GM12878 (cell line): ENCODE measurements at regions not wholly inside any gene's neighbourhood (a gene's known extent, or its start where the extent isn't known, plus 50 kb on each side); places are given as distances from the start of the nearest gene placed in this dataset.

ENCODE experiments used
- ATAC-seq: fragments of 200-7000 bp; cut with Tn5 transposase; 3 replicates; pipeline ENCODE4 v1.9.1; 2020; ENCODE audit warnings: mild to moderate bottlenecking, moderate library complexity
- BruUV-seq: library from RNA; stranded (reverse); fragments of 400-500 nt; replicated peaks from 2 replicates; lab custom pipeline; 2021; lab: Mats Ljungman, UMichigan
- CTCF ChIA-PET: fragments of 300-600 bp; sonication (Branson Sonifier 250); formaldehyde crosslinking; extraction: SDS; loops from one replicate; lab custom pipeline; 2021; ENCODE audit warnings: inconsistent platforms; lab: Yijun Ruan, JAX
- POLR2A ChIA-PET: fragments of 350-600 bp; formaldehyde crosslinking; extraction: SDS; loops from one replicate; lab custom pipeline; 2021; ENCODE audit warnings: inconsistent platforms; lab: Charles Lee
- RAD21 ChIA-PET: fragments of 300-600 bp; sonication (Branson Sonifier 250); formaldehyde crosslinking; loops from one replicate; lab custom pipeline; 2023; ENCODE audit warnings: antibody characterized with exemption; ENCODE audit not compliant: unreplicated experiment; lab: Charles Lee
- SMC1A ChIA-PET: fragments of 300-600 bp; sonication (Branson Sonifier 250); formaldehyde crosslinking; loops from one replicate; lab custom pipeline; 2023; ENCODE audit not compliant: unreplicated experiment, uncharacterized antibody; lab: Charles Lee
- DNase-seq: peaks from one replicate; pipeline ENCODE4 v3.0.0-alpha.2; 2011; ENCODE audit warnings: low read depth, low spot score
- FAIRE-seq: peaks from 3 replicates; lab custom pipeline; 2011; peaks lifted over from hg19 to GRCh38; lab: Jason Lieb, UNC
- H2AFZ ChIP-seq: 2 replicates; pipeline ENCODE4 v1.6.0; 2011; ENCODE audit warnings: low read depth, low read length, control low read depth; ENCODE audit not compliant: control insufficient read depth
- H3K27ac ChIP-seq: 2 replicates; pipeline ENCODE4 v1.5.1; 2011; ENCODE audit warnings: control low read depth; ENCODE audit not compliant: control insufficient read depth, insufficient read depth
- H3K27me3 ChIP-seq, 2 experiments: replicated peaks in 1 of 2; 2 replicates each; pipeline versions ENCODE4 v1.6.0 to v1.6.1; 2011; ENCODE audit warnings: low read length in 1 of 2; ENCODE audit not compliant: control insufficient read depth in 2 of 2, insufficient read depth in 2 of 2
- H3K36me3 ChIP-seq, 2 experiments: 2 replicates each; pipeline ENCODE4 v1.5.1; 2011; ENCODE audit warnings: low read length in 1 of 2; ENCODE audit not compliant: control insufficient read depth in 2 of 2, insufficient read depth in 2 of 2
- H3K4me1 ChIP-seq: 2 replicates; pipeline ENCODE4 v1.6.1; 2011; ENCODE audit warnings: mild to moderate bottlenecking, low read length, moderate library complexity, mixed read lengths; ENCODE audit not compliant: control insufficient read depth, insufficient read depth
- H3K4me2 ChIP-seq: 2 replicates; pipeline ENCODE4 v1.6.0; 2011; ENCODE audit warnings: control low read depth; ENCODE audit not compliant: control insufficient read depth, insufficient read depth
- H3K4me3 ChIP-seq: fragments of 200-600 bp; sonication (generic); 2 replicates; pipeline ENCODE4 v1.5.1; 2016
- H3K79me2 ChIP-seq: 2 replicates; pipeline ENCODE4 v1.6.0; 2011; ENCODE audit warnings: low read length; ENCODE audit not compliant: control insufficient read depth, insufficient read depth
- H3K9ac ChIP-seq: 2 replicates; pipeline ENCODE4 v1.8.0; 2011; ENCODE audit warnings: low read length, control low read depth, mixed read lengths; ENCODE audit not compliant: control insufficient read depth, insufficient read depth
- H3K9me3 ChIP-seq: replicated peaks from 3 replicates; pipeline ENCODE4 v1.5.1; 2011; ENCODE audit warnings: mild to moderate bottlenecking, low read length; ENCODE audit not compliant: control insufficient read depth, insufficient read depth
- H4K20me1 ChIP-seq: 2 replicates; pipeline ENCODE4 v1.6.0; 2011; ENCODE audit not compliant: control insufficient read depth, insufficient read depth
- ATF7 ChIP-seq: fragments of 450-650 bp; IDR thresholded peaks from 2 replicates; pipeline ENCODE4 v1.6.1; 2016; ENCODE audit warnings: low read depth, mild to moderate bottlenecking
- BMI1 ChIP-seq: fragments of 450-650 bp; IDR thresholded peaks from 2 replicates; pipeline ENCODE4 v1.6.1; 2016; ENCODE audit warnings: mild to moderate bottlenecking, moderate library complexity, borderline replicate concordance
- CHD2 ChIP-seq: IDR thresholded peaks from 2 replicates; pipeline ENCODE4 v1.6.1; 2011; ENCODE audit warnings: low read depth, low read length, improper control_type of control experiment, borderline replicate concordance
- DPF2 ChIP-seq: fragments of 450-650 bp; IDR thresholded peaks from 2 replicates; pipeline ENCODE4 v1.6.1; 2017; ENCODE audit warnings: mild to moderate bottlenecking
- HCFC1 ChIP-seq: fragments of 150-350 bp; IDR thresholded peaks from 2 replicates; pipeline ENCODE4 v1.6.1; 2014; ENCODE audit warnings: low read length
- IKZF2 ChIP-seq, 2 experiments: fragments of 450-650 bp; IDR thresholded peaks; 2 replicates each; pipeline ENCODE4 v1.6.1; 2017; ENCODE audit warnings: mild to moderate bottlenecking in 2 of 2, moderate library complexity in 2 of 2
- PAX5 ChIP-seq: IDR thresholded peaks from 2 replicates; pipeline ENCODE4 v1.6.1; 2011; ENCODE audit warnings: low read depth, low read length, borderline replicate concordance
- RBBP5 ChIP-seq: fragments of 200-600 bp; sonication (generic); conservative IDR thresholded peaks from 2 replicates; pipeline ENCODE4 v1.6.1; 2016
- RELA ChIP-seq: fragments of 450-650 bp; IDR thresholded peaks from 2 replicates; pipeline ENCODE4 v1.8.0; 2014; ENCODE audit warnings: borderline replicate concordance; ENCODE audit not compliant: partially characterized antibody
- SIX5 ChIP-seq: IDR thresholded peaks from 2 replicates; pipeline ENCODE4 v1.6.1; 2011; ENCODE audit warnings: mild to moderate bottlenecking, low read depth, low read length, moderate library complexity; ENCODE audit not compliant: severe bottlenecking
- SREBF1 ChIP-seq: IDR thresholded peaks from 2 replicates; pipeline ENCODE4 v1.6.1; 2012; ENCODE audit warnings: mild to moderate bottlenecking, low read length
- ZBED1 ChIP-seq: IDR thresholded peaks from 2 replicates; pipeline ENCODE4 v1.6.1; 2016; ENCODE audit warnings: borderline replicate concordance
- ZNF24 ChIP-seq: fragments of 450-650 bp; IDR thresholded peaks from 2 replicates; pipeline ENCODE4 v1.6.1; 2017; ENCODE audit warnings: antibody characterized with exemption, mild to moderate bottlenecking
- ZZZ3 ChIP-seq: IDR thresholded peaks from 2 replicates; pipeline ENCODE4 v1.6.1; 2011; ENCODE audit warnings: low read depth; ENCODE audit not compliant: control insufficient read depth, insufficient read length
- WGBS: methylation state at CpG from one replicate; pipeline ENCODE4 v1.1.6; 2016; ENCODE audit warnings: low lambda C conversion rate; ENCODE audit not compliant: insufficient replicate concordance, insufficient coverage; ENCODE audit errors: missing lambda C conversion rate; 5-methylcytosine and 5-hydroxymethylcytosine counted together
- in situ Hi-C: fragments of 300-500 bp; cut with MboI; formaldehyde crosslinking; loops from 9 replicates; pipeline ENCODE4 v1.14.3; 2018; ENCODE audit warnings: mixed read lengths
- intact Hi-C: fragments of 100-400 bp; cut with micrococcal nuclease; formaldehyde crosslinking; loops from one replicate; pipeline ENCODE4 v1.14.2; 2022; ENCODE audit not compliant: unreplicated experiment
- TF ChIP-seq, protein P1 (sequence below): fragments of 450-650 bp; IDR thresholded peaks from 2 replicates; pipeline ENCODE4 v1.6.1; 2017; ENCODE audit warnings: mild to moderate bottlenecking, moderate library complexity
- TF ChIP-seq, protein P2 (sequence below): IDR thresholded peaks from 2 replicates; pipeline ENCODE4 v1.6.1; 2012; ENCODE audit warnings: low read depth, low read length, improper control_type of control experiment
- TF ChIP-seq, protein P3 (sequence below): fragments of 450-650 bp; IDR thresholded peaks from 2 replicates; pipeline ENCODE4 v1.6.1; 2016; ENCODE audit warnings: mild to moderate bottlenecking

DNA sequence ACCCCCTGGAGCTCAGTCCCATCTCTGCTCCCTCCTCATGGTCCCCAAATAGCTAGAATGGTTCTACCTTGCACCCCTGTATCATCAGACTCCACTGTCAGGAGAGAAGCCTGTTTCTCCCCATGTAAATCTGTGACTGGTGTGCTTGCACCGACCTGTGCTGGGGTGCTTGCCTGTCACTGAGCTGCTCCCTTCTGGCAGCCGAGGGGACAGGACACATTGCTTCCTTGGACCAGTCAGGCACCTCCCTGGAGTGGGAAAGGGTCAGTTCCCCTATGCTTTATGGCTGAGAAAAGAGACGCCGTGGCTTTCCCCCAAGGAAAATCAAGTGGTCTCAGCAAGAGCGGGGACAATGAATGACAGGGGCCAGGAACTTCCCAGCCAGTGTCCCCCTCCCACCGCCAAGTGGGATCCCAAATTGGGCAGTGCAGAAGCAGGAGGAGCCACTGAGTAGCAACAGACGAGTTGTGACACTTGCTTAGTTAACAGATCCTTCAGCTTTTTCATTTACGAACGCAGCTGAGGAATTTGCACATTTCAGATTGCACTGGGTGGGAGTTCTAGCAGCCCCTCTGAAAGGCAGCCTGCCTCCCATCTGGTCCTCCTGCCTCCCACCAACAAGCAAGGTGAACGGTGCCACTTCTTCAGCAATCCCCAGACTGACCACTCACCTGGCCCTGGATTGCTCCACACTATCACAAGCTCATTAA is 156.4 kb downstream of the KATNIP start (continued):
- TF ChIP-seq PAX5 = no peak
- TF ChIP-seq, protein P1, sequence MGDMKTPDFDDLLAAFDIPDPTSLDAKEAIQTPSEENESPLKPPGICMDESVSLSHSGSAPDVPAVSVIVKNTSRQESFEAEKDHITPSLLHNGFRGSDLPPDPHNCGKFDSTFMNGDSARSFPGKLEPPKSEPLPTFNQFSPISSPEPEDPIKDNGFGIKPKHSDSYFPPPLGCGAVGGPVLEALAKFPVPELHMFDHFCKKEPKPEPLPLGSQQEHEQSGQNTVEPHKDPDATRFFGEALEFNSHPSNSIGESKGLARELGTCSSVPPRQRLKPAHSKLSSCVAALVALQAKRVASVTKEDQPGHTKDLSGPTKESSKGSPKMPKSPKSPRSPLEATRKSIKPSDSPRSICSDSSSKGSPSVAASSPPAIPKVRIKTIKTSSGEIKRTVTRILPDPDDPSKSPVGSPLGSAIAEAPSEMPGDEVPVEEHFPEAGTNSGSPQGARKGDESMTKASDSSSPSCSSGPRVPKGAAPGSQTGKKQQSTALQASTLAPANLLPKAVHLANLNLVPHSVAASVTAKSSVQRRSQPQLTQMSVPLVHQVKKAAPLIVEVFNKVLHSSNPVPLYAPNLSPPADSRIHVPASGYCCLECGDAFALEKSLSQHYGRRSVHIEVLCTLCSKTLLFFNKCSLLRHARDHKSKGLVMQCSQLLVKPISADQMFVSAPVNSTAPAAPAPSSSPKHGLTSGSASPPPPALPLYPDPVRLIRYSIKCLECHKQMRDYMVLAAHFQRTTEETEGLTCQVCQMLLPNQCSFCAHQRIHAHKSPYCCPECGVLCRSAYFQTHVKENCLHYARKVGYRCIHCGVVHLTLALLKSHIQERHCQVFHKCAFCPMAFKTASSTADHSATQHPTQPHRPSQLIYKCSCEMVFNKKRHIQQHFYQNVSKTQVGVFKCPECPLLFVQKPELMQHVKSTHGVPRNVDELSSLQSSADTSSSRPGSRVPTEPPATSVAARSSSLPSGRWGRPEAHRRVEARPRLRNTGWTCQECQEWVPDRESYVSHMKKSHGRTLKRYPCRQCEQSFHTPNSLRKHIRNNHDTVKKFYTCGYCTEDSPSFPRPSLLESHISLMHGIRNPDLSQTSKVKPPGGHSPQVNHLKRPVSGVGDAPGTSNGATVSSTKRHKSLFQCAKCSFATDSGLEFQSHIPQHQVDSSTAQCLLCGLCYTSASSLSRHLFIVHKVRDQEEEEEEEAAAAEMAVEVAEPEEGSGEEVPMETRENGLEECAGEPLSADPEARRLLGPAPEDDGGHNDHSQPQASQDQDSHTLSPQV = no peak

DNA sequence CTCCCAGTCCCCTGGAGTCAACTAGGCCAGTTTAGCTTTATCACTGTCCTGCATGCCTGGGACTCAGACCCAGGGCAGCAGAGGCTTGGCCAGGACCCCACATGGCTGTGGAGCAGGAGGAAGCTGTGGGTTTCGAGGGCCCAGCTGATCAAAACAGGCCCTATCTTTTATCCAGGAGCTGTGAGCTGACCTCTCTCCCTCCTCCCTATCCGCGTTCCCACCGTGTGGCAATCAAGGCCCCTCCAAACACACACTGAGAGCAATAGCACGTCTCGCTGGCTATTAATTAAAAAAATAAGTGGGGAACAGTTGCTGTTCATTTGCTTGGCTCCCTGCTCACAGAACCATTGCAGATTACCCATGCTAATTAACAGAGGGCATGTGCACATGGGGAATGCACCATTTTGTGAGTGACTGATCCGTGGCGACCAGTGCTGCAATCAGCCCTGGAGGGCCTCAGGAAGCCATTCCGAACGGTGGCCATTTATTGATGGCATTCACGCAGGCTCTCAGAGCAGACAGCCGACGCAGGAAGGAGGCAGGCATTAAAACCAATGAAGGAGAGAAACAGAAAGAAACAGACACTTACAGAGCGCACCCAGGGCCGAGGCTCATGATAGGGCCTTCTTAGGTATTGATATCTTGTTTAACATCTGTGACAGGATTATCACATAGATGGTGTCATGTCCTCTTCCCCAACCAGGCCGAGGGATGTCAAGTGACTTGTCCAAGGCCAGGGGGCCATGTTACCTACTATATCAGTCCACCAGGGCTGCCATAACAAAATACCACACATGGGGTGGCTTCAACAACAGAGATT is 157.1 kb downstream of the KATNIP start:
- 88% methylated on average over 16 of the region's 16 CpGs for WGBS
- no peaks in the 10 kb centered on the region for H3K4me1 ChIP-seq
- H3K36me3 ChIP-seq = no peaks in the 10 kb centered on the region; a peak in 1 of 4 replicates
- no peak for ATAC-seq
- no peaks in the 10 kb centered on the region for H4K20me1 ChIP-seq
- H2AFZ ChIP-seq = no peak overlapping the region
- in situ Hi-C loops = no loop called here
- BruUV-seq = no TSS peak
- no peak overlapping the region for H3K4me2 ChIP-seq
- ChIA-PET SMC1A (no interaction called here), CTCF (no interaction called here), POLR2A (interaction anchor here (0.7 kb wide), 1 partner anchor 98 kb away, joined by 3 read pairs; no protein-coding TSS in a partner anchor), RAD21 (no interaction called here)
- H3K79me2 ChIP-seq = no peaks in the 10 kb centered on the region
- intact Hi-C loops = no loop called here
- no peak overlapping the region for H3K27ac ChIP-seq
- no peak overlapping the region for H3K9ac ChIP-seq
- no peak overlapping the region for H3K4me3 ChIP-seq
- H3K27me3 ChIP-seq = no peaks in the 10 kb centered on the region
- no peak for FAIRE-seq
- H3K9me3 ChIP-seq = no peaks in the 10 kb centered on the region
- no peak for DNase-seq
- no peak for TF ChIP-seq ZBED1
- no peak for TF ChIP-seq SREBF1
- no peak for TF ChIP-seq PAX5
- TF ChIP-seq IKZF2 (IDR thresholded peaks at IDR 0.05) = no peak
- no peak for TF ChIP-seq ZZZ3
- TF ChIP-seq RBBP5 = no peak
- TF ChIP-seq BMI1 = no peak
- no peak for TF ChIP-seq CHD2
- TF ChIP-seq, protein P2, sequence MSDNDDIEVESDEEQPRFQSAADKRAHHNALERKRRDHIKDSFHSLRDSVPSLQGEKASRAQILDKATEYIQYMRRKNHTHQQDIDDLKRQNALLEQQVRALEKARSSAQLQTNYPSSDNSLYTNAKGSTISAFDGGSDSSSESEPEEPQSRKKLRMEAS = no peak
- no peak for TF ChIP-seq RELA
- no peak for TF ChIP-seq SIX5
- TF ChIP-seq, protein P3, sequence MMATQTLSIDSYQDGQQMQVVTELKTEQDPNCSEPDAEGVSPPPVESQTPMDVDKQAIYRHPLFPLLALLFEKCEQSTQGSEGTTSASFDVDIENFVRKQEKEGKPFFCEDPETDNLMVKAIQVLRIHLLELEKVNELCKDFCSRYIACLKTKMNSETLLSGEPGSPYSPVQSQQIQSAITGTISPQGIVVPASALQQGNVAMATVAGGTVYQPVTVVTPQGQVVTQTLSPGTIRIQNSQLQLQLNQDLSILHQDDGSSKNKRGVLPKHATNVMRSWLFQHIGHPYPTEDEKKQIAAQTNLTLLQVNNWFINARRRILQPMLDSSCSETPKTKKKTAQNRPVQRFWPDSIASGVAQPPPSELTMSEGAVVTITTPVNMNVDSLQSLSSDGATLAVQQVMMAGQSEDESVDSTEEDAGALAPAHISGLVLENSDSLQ = no peak
- no peak for TF ChIP-seq ZNF24
- no peak for TF ChIP-seq DPF2
- TF ChIP-seq HCFC1 = no peak
- no peak for TF ChIP-seq ATF7
